BLaER1 (cell line): ENCODE measurements at regions not wholly inside any gene's neighbourhood (a gene's known extent, or its start where the extent isn't known, plus 50 kb on each side); places are given as distances from the start of the nearest gene placed in this dataset.

Source experiments
- H3K27ac ChIP-seq: shearing (Covaris generic); formaldehyde crosslinking; 2 replicates; pipeline ENCODE4 v1.8.1; 2022
- H3K27me3 ChIP-seq: shearing (Covaris generic); formaldehyde crosslinking; 2 replicates; pipeline ENCODE4 v1.8.1; 2022
- H3K36me3 ChIP-seq: shearing (Covaris generic); formaldehyde crosslinking; 2 replicates; pipeline ENCODE4 v1.8.1; 2022
- H3K4me1 ChIP-seq: shearing (Covaris generic); formaldehyde crosslinking; 2 replicates; pipeline ENCODE4 v1.8.1; 2022
- H3K4me2 ChIP-seq: shearing (Covaris generic); formaldehyde crosslinking; 2 replicates; pipeline ENCODE4 v1.8.1; 2022
- H3K4me3 ChIP-seq: shearing (Covaris generic); formaldehyde crosslinking; 2 replicates; pipeline ENCODE4 v1.8.1; 2022
- H3K9ac ChIP-seq: shearing (Covaris generic); formaldehyde crosslinking; 2 replicates; pipeline ENCODE4 v1.8.1; 2022
- H3K9me3 ChIP-seq: shearing (Covaris generic); formaldehyde crosslinking; 2 replicates; pipeline ENCODE4 v1.8.1; 2022
- H4K20me1 ChIP-seq: shearing (Covaris generic); formaldehyde crosslinking; 2 replicates; pipeline ENCODE4 v1.8.1; 2022
- Cebpa-rat ChIP-seq: shearing (Covaris generic); IDR thresholded peaks from 2 replicates; pipeline ENCODE4 v1.8.1; 2022

DNA sequence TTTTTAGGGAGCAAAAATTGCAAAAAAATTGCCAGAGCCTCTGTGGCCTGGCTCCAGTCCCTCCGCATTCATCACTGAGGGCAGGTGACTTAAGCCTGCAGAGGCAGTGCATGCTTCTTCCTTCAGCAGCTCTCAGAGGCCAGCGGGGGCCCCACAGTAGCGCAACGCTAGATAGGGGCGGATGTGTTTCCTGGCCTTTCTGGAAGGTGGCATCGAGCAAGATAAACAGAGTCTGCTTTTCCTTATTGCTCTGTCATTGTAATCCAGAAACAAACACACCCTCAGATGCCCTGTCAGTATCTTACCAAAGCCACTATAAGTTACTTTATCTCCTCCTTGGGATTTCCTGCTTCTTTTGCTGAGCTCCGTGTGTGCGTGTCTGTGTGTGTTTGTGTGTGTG is 75.5 kb upstream of the IRX6 start:
- Histone ChIP-seq H3K36me3 (no peaks in the 10 kb centered on the region), H3K4me3 (no peak overlapping the region), H3K4me2 (no peak overlapping the region), H3K4me1 (peaks cover 16% of the 10 kb centered on the region), H3K9ac (no peak overlapping the region), H4K20me1 (no peaks in the 10 kb centered on the region), H3K27me3 (no peaks in the 10 kb centered on the region), H3K9me3 (peaks cover 6% of the 10 kb centered on the region; the same call in 1 of the 2 replicates), H3K27ac (no peak overlapping the region)
- no peak for TF ChIP-seq Cebpa-rat

- peaks cover 13% of the 10 kb centered on the region; the same call in 1 of the 2 replicates for H3K9me3 ChIP-seq
- no peak overlapping the region for H3K27ac ChIP-seq
- no peak overlapping the region for H3K4me3 ChIP-seq
- no peak overlapping the region for H3K4me2 ChIP-seq
- peaks cover 16% of the 10 kb centered on the region for H3K4me1 ChIP-seq
- H3K36me3 ChIP-seq, result no peaks in the 10 kb centered on the region
- TF ChIP-seq Cebpa-rat, result no peak
- no peak overlapping the region for H3K9ac ChIP-seq
- H3K27me3 ChIP-seq, result no peaks in the 10 kb centered on the region
- H4K20me1 ChIP-seq, result no peaks in the 10 kb centered on the region
Observed at GRCh38 chr16:55249361-55249760, 74.6 kb upstream of the IRX6 start.

- Histone ChIP-seq H3K27ac (no peak overlapping the region), H3K4me3 (no peak overlapping the region), H3K36me3 (no peaks in the 10 kb centered on the region), H3K9ac (no peak overlapping the region), H3K4me1 (peaks cover 16% of the 10 kb centered on the region), H4K20me1 (no peaks in the 10 kb centered on the region), H3K9me3 (peaks cover 13% of the 10 kb centered on the region; the same call in 1 of the 2 replicates), H3K4me2 (no peak overlapping the region), H3K27me3 (no peaks in the 10 kb centered on the region)
- no peak for TF ChIP-seq Cebpa-rat
Observed at GRCh38 chr16:55249936-55250335, 74.1 kb upstream of the IRX6 start.

- Histone ChIP-seq H3K4me1 (peaks cover 16% of the 10 kb centered on the region), H4K20me1 (no peaks in the 10 kb centered on the region), H3K4me2 (no peak overlapping the region), H3K9ac (no peak overlapping the region), H3K36me3 (no peaks in the 10 kb centered on the region), H3K27me3 (no peaks in the 10 kb centered on the region), H3K9me3 (peaks cover 13% of the 10 kb centered on the region; the same call in 1 of the 2 replicates), H3K4me3 (no peak overlapping the region), H3K27ac (no peak overlapping the region)
- no peak for TF ChIP-seq Cebpa-rat
Observed at GRCh38 chr16:55250701-55251100, 73.3 kb upstream of the IRX6 start.

DNA sequence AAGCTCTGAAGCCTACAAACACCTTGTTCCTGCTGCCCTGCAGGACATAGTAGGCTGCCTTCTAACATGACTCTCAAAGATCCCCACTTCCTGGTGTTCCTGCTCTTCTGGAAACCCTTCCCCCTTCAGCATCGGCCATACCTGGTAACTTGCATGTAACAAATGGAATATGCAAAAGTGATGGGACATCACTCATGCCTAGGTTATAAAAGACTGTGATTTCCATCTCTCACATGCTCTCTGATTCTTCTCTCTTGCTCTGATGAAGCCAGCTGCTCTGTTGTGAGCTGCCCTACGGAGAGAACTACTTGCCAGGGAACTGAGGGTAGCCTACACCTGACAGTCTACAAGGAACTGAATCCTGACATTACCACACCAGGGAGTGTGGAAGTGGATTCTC is 72.9 kb upstream of the IRX6 start:
- Histone ChIP-seq H3K36me3 (no peaks in the 10 kb centered on the region), H4K20me1 (no peaks in the 10 kb centered on the region), H3K4me3 (no peak overlapping the region), H3K9me3 (peaks cover 13% of the 10 kb centered on the region; the same call in 1 of the 2 replicates), H3K9ac (no peak overlapping the region), H3K4me2 (no peak overlapping the region), H3K27me3 (no peaks in the 10 kb centered on the region), H3K27ac (no peak overlapping the region), H3K4me1 (peaks cover 16% of the 10 kb centered on the region)
- no peak for TF ChIP-seq Cebpa-rat

DNA sequence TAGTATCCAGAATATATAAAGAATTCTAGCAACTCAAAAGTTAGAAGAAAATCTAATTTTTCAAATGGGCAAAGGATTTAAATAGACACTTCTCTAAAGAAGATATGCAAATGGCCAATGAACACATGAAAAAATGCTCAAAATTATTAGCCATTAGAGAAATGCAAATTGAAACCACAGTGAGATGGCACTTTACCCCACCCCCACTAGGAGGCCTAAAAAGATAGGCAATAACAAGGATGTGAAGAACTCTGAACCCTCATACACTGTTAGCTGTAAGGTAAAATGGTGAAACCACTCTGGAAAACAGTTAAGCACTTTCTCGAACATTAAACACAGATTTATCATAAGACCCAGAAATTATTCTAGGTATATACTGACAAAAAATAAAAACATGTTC is 71.4 kb upstream of the IRX6 start:
- Histone ChIP-seq H3K4me3 (no peak overlapping the region), H3K27me3 (no peaks in the 10 kb centered on the region), H3K27ac (no peak overlapping the region), H3K4me1 (peaks cover 16% of the 10 kb centered on the region), H3K4me2 (no peak overlapping the region), H3K36me3 (no peaks in the 10 kb centered on the region), H4K20me1 (no peaks in the 10 kb centered on the region), H3K9me3 (peaks cover 13% of the 10 kb centered on the region; the same call in 1 of the 2 replicates), H3K9ac (no peak overlapping the region)
- no peak for TF ChIP-seq Cebpa-rat

DNA sequence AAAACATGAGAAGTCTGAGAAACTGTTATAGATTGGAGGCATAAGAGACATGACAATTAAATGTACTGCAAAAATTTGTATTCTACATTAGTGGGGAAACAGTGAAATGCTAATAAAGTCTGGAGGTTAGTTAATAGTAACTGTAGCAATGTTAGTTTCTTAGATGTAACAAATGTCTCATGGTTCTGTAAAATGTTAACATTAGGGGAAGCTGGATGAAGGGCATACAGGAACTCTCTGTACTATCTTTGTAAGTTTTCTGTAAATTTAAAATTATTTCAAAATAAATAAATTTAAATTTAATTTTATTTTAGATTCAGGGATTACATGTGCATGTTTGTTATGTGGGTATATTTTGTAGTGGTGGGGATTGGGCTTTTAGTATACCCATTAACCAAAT is 70.0 kb upstream of the IRX6 start:
- H3K4me3 ChIP-seq, result no peak overlapping the region
- no peaks in the 10 kb centered on the region for H3K27me3 ChIP-seq
- H3K9ac ChIP-seq, result no peak overlapping the region
- no peaks in the 10 kb centered on the region for H4K20me1 ChIP-seq
- peaks cover 13% of the 10 kb centered on the region; the same call in 1 of the 2 replicates for H3K9me3 ChIP-seq
- H3K27ac ChIP-seq, result no peak overlapping the region
- H3K4me1 ChIP-seq, result peaks cover 16% of the 10 kb centered on the region
- H3K4me2 ChIP-seq, result no peak overlapping the region
- no peaks in the 10 kb centered on the region for H3K36me3 ChIP-seq
- no peak for TF ChIP-seq Cebpa-rat

- no peaks in the 10 kb centered on the region for H4K20me1 ChIP-seq
- peaks cover 13% of the 10 kb centered on the region; the same call in 1 of the 2 replicates for H3K9me3 ChIP-seq
- H3K27me3 ChIP-seq, result no peaks in the 10 kb centered on the region
- no peaks in the 10 kb centered on the region for H3K36me3 ChIP-seq
- H3K9ac ChIP-seq, result no peak overlapping the region
- TF ChIP-seq Cebpa-rat, result no peak
- no peak overlapping the region for H3K4me2 ChIP-seq
- H3K27ac ChIP-seq, result no peak overlapping the region
- H3K4me3 ChIP-seq, result no peak overlapping the region
- peaks cover 16% of the 10 kb centered on the region for H3K4me1 ChIP-seq
Observed at GRCh38 chr16:55255733-55256282, 68.2 kb upstream of the IRX6 start.

GRCh38 chr16:55256412-55257016 is 67.5 kb upstream of the IRX6 start:
- Histone ChIP-seq H3K9ac (no peak overlapping the region), H4K20me1 (no peaks in the 10 kb centered on the region), H3K9me3 (peaks cover 13% of the 10 kb centered on the region; the same call in 1 of the 2 replicates), H3K4me2 (no peak overlapping the region), H3K4me1 (peaks cover 10% of the 10 kb centered on the region), H3K4me3 (no peak overlapping the region), H3K36me3 (no peaks in the 10 kb centered on the region), H3K27ac (no peak overlapping the region), H3K27me3 (no peaks in the 10 kb centered on the region)
- TF ChIP-seq Cebpa-rat, result no peak

DNA sequence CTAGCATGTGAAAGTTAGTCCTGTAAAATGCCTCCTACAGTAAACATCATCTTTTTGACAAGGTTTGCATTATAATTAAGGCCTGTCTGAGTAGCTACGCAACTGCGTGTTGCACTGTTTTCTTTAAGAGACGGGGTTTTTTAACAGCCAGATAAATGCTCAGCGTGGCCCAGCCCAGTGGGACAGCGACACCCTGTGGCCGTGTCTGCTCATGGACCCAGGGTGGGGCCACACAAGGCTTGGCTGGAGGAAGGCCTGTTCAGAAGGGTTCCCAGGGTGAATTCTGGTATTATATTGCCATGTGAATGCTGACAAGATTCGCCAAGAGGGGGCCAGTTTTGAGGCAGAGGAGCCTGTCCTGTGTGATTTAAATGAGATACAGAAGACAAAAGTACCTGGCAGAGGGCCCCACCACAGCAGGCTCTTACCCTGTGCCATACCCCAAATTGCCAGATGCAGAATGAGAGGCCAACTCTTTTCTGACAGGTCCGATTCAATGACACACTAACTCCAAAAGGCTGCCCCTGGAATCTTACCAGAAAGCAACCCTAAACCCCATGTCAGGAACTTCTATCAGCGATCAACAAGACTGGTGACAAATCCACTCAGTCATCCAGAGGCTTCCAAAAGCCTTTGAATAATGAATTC is 65.9 kb upstream of the IRX6 start:
- no peak for TF ChIP-seq Cebpa-rat
- Histone ChIP-seq H3K9me3 (peaks cover 7% of the 10 kb centered on the region; the same call in 1 of the 2 replicates), H3K27ac (no peak overlapping the region), H3K36me3 (no peaks in the 10 kb centered on the region), H3K4me2 (no peak overlapping the region), H3K9ac (no peak overlapping the region), H4K20me1 (no peaks in the 10 kb centered on the region), H3K4me3 (no peak overlapping the region), H3K27me3 (no peaks in the 10 kb centered on the region), H3K4me1 (no peaks in the 10 kb centered on the region)
